Transverse colon (tissue), 4 donors: ENCODE measurements at regions not wholly inside any gene's neighbourhood (a gene's known extent, or its start where the extent isn't known, plus 50 kb on each side); places are given as distances from the start of the nearest gene placed in this dataset.

Experiments used
- DNase-seq: peaks from one replicate; pipeline ENCODE4 v3.0.0-alpha.2; 2019
- H3K27ac ChIP-seq, 4 donors: fragments of 200-600 bp; sonication (generic); 2 replicates each; pipeline ENCODE4 v1.5.1; 2016 to 2018; ENCODE audit warnings: inconsistent platforms in 4 of 4
- H3K27me3 ChIP-seq: fragments of 200-600 bp; sonication (generic); 2 replicates; pipeline ENCODE4 v1.5.1; 2017; ENCODE audit warnings: inconsistent platforms
- H3K36me3 ChIP-seq, 4 donors: fragments of 200-600 bp; sonication (generic); 2 replicates each; pipeline ENCODE4 v1.5.1; 2017 to 2019; ENCODE audit warnings: inconsistent platforms in 4 of 4
- H3K4me1 ChIP-seq, 4 donors: fragments of 200-600 bp; sonication (generic); 2 replicates each; pipeline ENCODE4 v1.5.1; 2017 to 2020; ENCODE audit warnings: inconsistent platforms in 4 of 4
- H3K4me3 ChIP-seq, 4 donors: fragments of 200-600 bp; sonication (generic); 1 replicate in 1 of 4; 2 replicates in 3 of 4; pipeline versions ENCODE4 v1.5.1 to v1.6.1; 2017 to 2019; ENCODE audit warnings: inconsistent platforms in 4 of 4
- H3K9me3 ChIP-seq, 2 donors: fragments of 200-600 bp; sonication (generic); 2 replicates each; pipeline ENCODE4 v1.5.1; 2017 to 2019; ENCODE audit warnings: inconsistent platforms in 2 of 2
- EP300 ChIP-seq: sonication (generic); formaldehyde crosslinking; IDR thresholded peaks from one replicate; pipeline ENCODE4 v1.6.1; 2017; ENCODE audit warnings: antibody characterized with exemption, low read depth
- POLR2A ChIP-seq: fragments of 450-650 bp; IDR thresholded peaks from one replicate; pipeline ENCODE4 v1.6.1; 2016; ENCODE audit warnings: antibody characterized with exemption, mild to moderate bottlenecking, moderate library complexity
- POLR2AphosphoS5 ChIP-seq, 3 donors: sonication (generic); formaldehyde crosslinking; IDR thresholded peaks; one replicate each; pipeline ENCODE4 v1.6.1; 2016; ENCODE audit warnings: antibody characterized with exemption in 3 of 3
- WGBS, 2 donors: methylation state at CpG; one replicate each; pipeline ENCODE4 v1.1.5; 2018; ENCODE audit warnings: low coverage in 1 of 2; 5-methylcytosine and 5-hydroxymethylcytosine counted together
- in situ Hi-C, 4 donors: fragments of 200-750 bp; cut with MboI; loops; one replicate each; pipeline versions ENCODE4 v1.15.0 to v1.15.1; 2017; ENCODE audit warnings: low sequenced_read_pairs in 3 of 4, low pct_ligation_motif_present in 1 of 4, low pct_unique_long_range_greater_than_20kb in 1 of 4
- intact Hi-C: fragments of 100-400 bp; cut with DNase I; formaldehyde crosslinking; loops from one replicate; pipeline ENCODE4 v1.15.1; 2023; ENCODE audit warnings: low total_unique reads
- TF ChIP-seq, protein P1 (sequence below), 5 experiments: fragments of 200-600 bp in 3 of 5; fragments of 450-650 bp in 2 of 5; sonication (generic) in 3 of 5; IDR thresholded peaks; 1 replicate in 2 of 5; 2 replicates in 3 of 5; pipeline ENCODE4 v1.5.1; 2016 to 2017; ENCODE audit warnings: antibody characterized with exemption in 5 of 5, inconsistent platforms in 3 of 5, mild to moderate bottlenecking in 2 of 5, moderate library complexity in 1 of 5

GRCh38 chrY:13126881-13127456 lies 222.3 kb downstream of the DDX3Y start:
- in situ Hi-C loops, result no loop called here
- WGBS, 2 donors, result no CpG with 5 or more reads among the region's 5 CpGs
- no peaks in the 10 kb centered on the region for H3K27me3 ChIP-seq
- intact Hi-C loops, result no loop called here
- no peaks in the 10 kb centered on the region for H3K9me3 ChIP-seq
- no peak for TF ChIP-seq EP300
- TF ChIP-seq, protein P1, sequence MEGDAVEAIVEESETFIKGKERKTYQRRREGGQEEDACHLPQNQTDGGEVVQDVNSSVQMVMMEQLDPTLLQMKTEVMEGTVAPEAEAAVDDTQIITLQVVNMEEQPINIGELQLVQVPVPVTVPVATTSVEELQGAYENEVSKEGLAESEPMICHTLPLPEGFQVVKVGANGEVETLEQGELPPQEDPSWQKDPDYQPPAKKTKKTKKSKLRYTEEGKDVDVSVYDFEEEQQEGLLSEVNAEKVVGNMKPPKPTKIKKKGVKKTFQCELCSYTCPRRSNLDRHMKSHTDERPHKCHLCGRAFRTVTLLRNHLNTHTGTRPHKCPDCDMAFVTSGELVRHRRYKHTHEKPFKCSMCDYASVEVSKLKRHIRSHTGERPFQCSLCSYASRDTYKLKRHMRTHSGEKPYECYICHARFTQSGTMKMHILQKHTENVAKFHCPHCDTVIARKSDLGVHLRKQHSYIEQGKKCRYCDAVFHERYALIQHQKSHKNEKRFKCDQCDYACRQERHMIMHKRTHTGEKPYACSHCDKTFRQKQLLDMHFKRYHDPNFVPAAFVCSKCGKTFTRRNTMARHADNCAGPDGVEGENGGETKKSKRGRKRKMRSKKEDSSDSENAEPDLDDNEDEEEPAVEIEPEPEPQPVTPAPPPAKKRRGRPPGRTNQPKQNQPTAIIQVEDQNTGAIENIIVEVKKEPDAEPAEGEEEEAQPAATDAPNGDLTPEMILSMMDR (IDR thresholded peaks at IDR 0.05), result no peak
- no peak for TF ChIP-seq POLR2A
- TF ChIP-seq POLR2AphosphoS5 (IDR thresholded peaks at IDR 0.05), result no peak
- no peak overlapping the region for H3K4me3 ChIP-seq
- no peaks in the 10 kb centered on the region for H3K4me1 ChIP-seq
- no peaks in the 10 kb centered on the region for H3K36me3 ChIP-seq
- DNase-seq, result no peak
- H3K27ac ChIP-seq, result no peak overlapping the region

DNA sequence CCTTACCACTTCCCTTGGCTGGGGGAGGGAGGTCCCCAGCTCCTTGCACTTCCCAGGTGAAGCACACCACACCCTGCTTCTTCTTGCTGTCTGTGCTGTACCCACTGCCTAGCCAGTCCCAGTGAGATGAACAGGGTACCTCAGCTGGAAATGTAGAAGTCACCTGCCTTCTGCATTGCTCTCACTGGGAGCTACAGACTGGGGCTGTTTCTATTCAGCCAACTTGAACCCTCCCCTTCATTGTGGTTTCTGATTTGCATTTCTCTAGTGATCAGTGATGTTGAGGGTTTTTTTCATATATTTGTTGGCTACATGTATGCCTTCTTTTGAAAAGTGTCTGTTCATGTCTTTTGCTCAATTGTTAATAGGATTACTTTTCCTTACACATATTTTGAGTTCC lies 222.8 kb downstream of the DDX3Y start:
- no peak for DNase-seq
- Histone ChIP-seq H3K4me1 (no peaks in the 10 kb centered on the region), H3K4me3 (no peak overlapping the region), H3K36me3 (no peaks in the 10 kb centered on the region), H3K9me3 (no peaks in the 10 kb centered on the region), H3K27me3 (no peaks in the 10 kb centered on the region), H3K27ac (no peak overlapping the region)
- in situ Hi-C loops, result no loop called here
- intact Hi-C loops, result no loop called here
- TF ChIP-seq POLR2AphosphoS5 (IDR thresholded peaks at IDR 0.05) (no peak), EP300 (no peak), POLR2A (no peak)
- TF ChIP-seq, protein P1 (IDR thresholded peaks at IDR 0.05), result no peak

GRCh38 chrY:13149148-13149547 lies 244.5 kb downstream of the DDX3Y start:
- DNase-seq, result no peak
- no peaks in the 10 kb centered on the region for H3K27me3 ChIP-seq
- H3K4me3 ChIP-seq, result peak overlapping the region in 1 of 4 donors; percentile 30
- intact Hi-C loops (no loop called here), in situ Hi-C loops (no loop called here)
- no peaks in the 10 kb centered on the region for H3K36me3 ChIP-seq
- H3K27ac ChIP-seq, result no peak overlapping the region
- H3K9me3 ChIP-seq, result no peaks in the 10 kb centered on the region
- no peak for TF ChIP-seq EP300
- TF ChIP-seq, protein P1 (IDR thresholded peaks at IDR 0.05), result no peak
- no peak for TF ChIP-seq POLR2A
- TF ChIP-seq POLR2AphosphoS5 (IDR thresholded peaks at IDR 0.05), result no peak
- H3K4me1 ChIP-seq, result no peaks in the 10 kb centered on the region

- Histone ChIP-seq H3K4me1 (no peaks in the 10 kb centered on the region), H3K27ac (peak overlapping the region in 2 of 4 donors; percentile 32 to 69), H3K9me3 (no peaks in the 10 kb centered on the region), H3K27me3 (no peaks in the 10 kb centered on the region), H3K36me3 (no peaks in the 10 kb centered on the region), H3K4me3 (no peak overlapping the region)
- no peak for DNase-seq
- TF ChIP-seq POLR2A, result no peak
- TF ChIP-seq, protein P1 (IDR thresholded peaks at IDR 0.05), result no peak
- TF ChIP-seq POLR2AphosphoS5 (IDR thresholded peaks at IDR 0.05), result no peak
- no peak for TF ChIP-seq EP300
- whole genome bisulfite sequencing, 2 donors, result 63% methylated on average over 1 of the region's 1 CpG; no CpG with 5 or more reads in 1 of the 2 donors
- in situ Hi-C loops, result no loop called here
- intact Hi-C loops, result no loop called here
Observed at GRCh38 chrY:13167698-13168097, 263.0 kb downstream of the DDX3Y start.
